Glutamatergic neuron (in vitro differentiated cells): ENCODE measurements at regions not wholly inside any gene's neighbourhood (a gene's known extent, or its start where the extent isn't known, plus 50 kb on each side); places are given as distances from the start of the nearest gene placed in this dataset.

Source experiments
- DNase-seq: peaks from one replicate; pipeline ENCODE4 v3.0.0; 2022
- H3K27ac Mint-ChIP-seq: one replicate; pipeline ENCODE4 v1.8.0; 2020; ENCODE audit warnings: mild to moderate bottlenecking, mixed read lengths, inconsistent platforms; ENCODE audit not compliant: unreplicated experiment
- H3K27me3 Mint-ChIP-seq: one replicate; pipeline ENCODE4 v1.8.0; 2020; ENCODE audit warnings: mild to moderate bottlenecking, moderate library complexity, mixed read lengths, inconsistent platforms; ENCODE audit not compliant: unreplicated experiment
- H3K36me3 Mint-ChIP-seq: one replicate; pipeline ENCODE4 v1.8.0; 2020; ENCODE audit warnings: mild to moderate bottlenecking, mixed read lengths, inconsistent platforms; ENCODE audit not compliant: unreplicated experiment
- H3K4me1 Mint-ChIP-seq: one replicate; pipeline ENCODE4 v1.8.0; 2020; ENCODE audit warnings: mild to moderate bottlenecking, low read depth, mixed read lengths, inconsistent platforms; ENCODE audit not compliant: unreplicated experiment
- H3K4me3 Mint-ChIP-seq: one replicate; pipeline ENCODE4 v1.8.0; 2020; ENCODE audit warnings: mild to moderate bottlenecking, mixed read lengths, inconsistent platforms; ENCODE audit not compliant: unreplicated experiment
- H3K9me3 Mint-ChIP-seq: one replicate; pipeline ENCODE4 v1.8.0; 2020; ENCODE audit warnings: mild to moderate bottlenecking, moderate library complexity, mixed read lengths, inconsistent platforms; ENCODE audit not compliant: unreplicated experiment
- CTCF ChIP-seq: fragments of 200-600 bp; sonication (generic); IDR thresholded peaks from one replicate; pipeline ENCODE4 v1.5.0; 2021; ENCODE audit not compliant: partially characterized antibody, unreplicated experiment

DNA sequence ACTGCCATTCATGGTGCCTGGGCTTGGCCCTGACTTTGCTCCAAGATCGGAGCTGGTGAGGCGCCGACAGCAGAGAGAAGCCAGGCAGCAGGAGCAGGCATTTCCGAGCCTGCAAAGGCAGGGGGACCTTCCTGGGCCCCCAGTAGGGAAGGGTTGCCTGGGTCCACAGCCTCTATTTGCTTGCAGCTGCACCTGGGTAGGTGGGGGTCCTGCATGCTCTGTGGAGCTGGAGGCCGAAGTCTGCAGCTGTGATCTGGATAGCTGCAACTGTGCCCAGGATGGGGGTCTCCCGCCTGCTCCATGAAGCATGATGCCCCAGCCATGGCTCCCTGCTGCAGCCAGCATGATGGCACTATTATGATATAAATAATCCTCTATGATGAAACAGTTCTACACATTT, 2144.2 kb downstream of the PCDH9 start:
- peaks cover 13% of the 10 kb centered on the region for H3K4me1 Mint-ChIP-seq
- DNase-seq = no peak

DNA sequence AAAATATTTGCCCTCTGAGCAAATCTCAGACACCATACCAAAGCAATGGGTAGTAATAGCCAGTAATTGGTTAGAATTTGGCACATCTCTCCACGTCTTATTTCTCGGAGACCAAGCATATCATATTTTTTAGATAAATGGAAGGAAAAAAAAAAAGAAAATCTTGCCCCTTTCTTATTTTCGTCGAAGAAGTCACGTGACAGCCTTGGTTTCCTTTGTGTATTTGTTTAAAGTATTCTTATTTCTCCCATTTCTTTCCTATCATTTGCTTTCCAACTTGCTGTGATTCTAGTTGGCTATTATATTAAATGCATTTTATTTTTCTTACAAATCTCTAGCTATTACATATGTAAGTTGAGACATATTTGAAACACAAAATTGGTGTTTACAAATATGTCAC, 2155.9 kb downstream of the PCDH9 start:
- Mint-ChIP-seq H3K27me3 (no peaks in the 10 kb centered on the region), H3K36me3 (peaks cover 4% of the 10 kb centered on the region), H3K9me3 (no peaks in the 10 kb centered on the region), H3K4me1 (no peaks in the 10 kb centered on the region), H3K4me3 (no peak overlapping the region), H3K27ac (no peak overlapping the region)
- TF ChIP-seq CTCF = no peak
- no peak for DNase-seq

More for the DNA sequence above, 2144.2 kb downstream of the PCDH9 start:
- Mint-ChIP-seq H3K27ac (no peak overlapping the region), H3K27me3 (peaks cover 3% of the 10 kb centered on the region), H3K9me3 (peaks cover 4% of the 10 kb centered on the region), H3K36me3 (no peaks in the 10 kb centered on the region), H3K4me3 (no peak overlapping the region)
- TF ChIP-seq CTCF = no peak

GRCh38 chr13:65064967-65065366, 2165.2 kb downstream of the PCDH9 start:
- H3K27ac Mint-ChIP-seq = no peak overlapping the region
- H3K36me3 Mint-ChIP-seq = no peaks in the 10 kb centered on the region
- no peaks in the 10 kb centered on the region for H3K4me1 Mint-ChIP-seq
- no peaks in the 10 kb centered on the region for H3K9me3 Mint-ChIP-seq
- H3K4me3 Mint-ChIP-seq = no peak overlapping the region
- TF ChIP-seq CTCF = no peak
- H3K27me3 Mint-ChIP-seq = no peaks in the 10 kb centered on the region
- DNase-seq = no peak

DNA sequence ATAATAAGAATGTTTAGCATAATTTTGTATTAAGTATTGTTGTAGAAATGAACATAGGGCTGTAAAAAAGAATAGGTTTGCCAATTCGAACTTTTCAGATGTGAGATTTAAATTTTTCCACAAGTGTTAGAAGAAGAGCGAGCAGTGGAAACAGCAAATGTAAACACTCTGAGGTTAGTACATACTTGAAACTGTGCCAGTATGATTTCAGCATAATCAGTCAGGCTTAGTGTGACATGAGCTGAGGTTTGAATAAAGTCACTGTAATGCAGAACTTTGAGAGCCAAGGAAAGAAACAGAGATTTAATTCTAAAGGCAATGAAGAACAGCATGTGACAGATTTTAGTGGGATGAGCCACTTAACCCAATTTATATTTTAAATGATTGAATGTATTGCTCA, 2166.4 kb downstream of the PCDH9 start:
- no peaks in the 10 kb centered on the region for H3K4me1 Mint-ChIP-seq
- no peaks in the 10 kb centered on the region for H3K36me3 Mint-ChIP-seq
- H3K27ac Mint-ChIP-seq = no peak overlapping the region
- DNase-seq = no peak
- no peak for TF ChIP-seq CTCF
- H3K27me3 Mint-ChIP-seq = no peaks in the 10 kb centered on the region
- H3K9me3 Mint-ChIP-seq = no peaks in the 10 kb centered on the region
- H3K4me3 Mint-ChIP-seq = no peak overlapping the region

GRCh38 chr13:65057986-65058385, 2172.2 kb downstream of the PCDH9 start:
- no peak overlapping the region for H3K4me3 Mint-ChIP-seq
- no peaks in the 10 kb centered on the region for H3K27me3 Mint-ChIP-seq
- peaks cover 4% of the 10 kb centered on the region for H3K36me3 Mint-ChIP-seq
- DNase-seq = no peak
- H3K4me1 Mint-ChIP-seq = no peaks in the 10 kb centered on the region
- H3K27ac Mint-ChIP-seq = no peak overlapping the region
- no peak for TF ChIP-seq CTCF
- peaks cover 1% of the 10 kb centered on the region for H3K9me3 Mint-ChIP-seq
